Astrocyte of the cerebellum (primary cell): ENCODE measurements at regions not wholly inside any gene's neighbourhood (a gene's known extent, or its start where the extent isn't known, plus 50 kb on each side); places are given as distances from the start of the nearest gene placed in this dataset.

ENCODE experiments used
- DNase-seq: peaks from one replicate; pipeline ENCODE4 v3.0.0-alpha.2; 2011; ENCODE audit warnings: low read depth
- H3K4me3 ChIP-seq: 2 replicates; pipeline ENCODE4 v1.5.1; 2011; ENCODE audit warnings: mild to moderate bottlenecking, low read depth, low read length, moderate library complexity
- in situ Hi-C: cut with HindIII; loops from 2 replicates; pipeline ENCODE4 v1.10.0; 2017; ENCODE audit warnings: low sequenced_read_pairs
- TF ChIP-seq, protein P1 (sequence below): IDR thresholded peaks from 2 replicates; pipeline ENCODE4 v1.5.1; 2012; ENCODE audit warnings: low read length, low read depth, moderate library complexity, mild to moderate bottlenecking; ENCODE audit errors: missing control alignments

DNA sequence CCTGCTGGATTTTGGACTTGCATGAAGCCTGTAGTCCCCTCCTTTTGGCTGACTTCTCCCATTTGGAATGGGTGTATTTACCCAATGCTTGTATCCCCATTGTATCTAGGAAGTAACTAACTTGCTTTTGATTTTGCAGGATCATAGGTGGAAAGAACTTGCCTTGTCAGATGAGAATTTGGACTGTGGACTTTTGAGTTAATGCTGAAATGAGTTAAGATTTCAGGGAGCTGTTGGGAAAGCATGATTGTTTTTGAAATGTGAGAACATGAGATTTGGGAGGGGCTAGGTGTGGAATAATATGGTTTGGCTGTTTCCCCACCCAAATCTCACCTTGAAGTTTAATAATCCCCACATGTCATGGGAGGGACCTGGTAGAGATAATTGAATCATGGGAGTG, 189.6 kb upstream of the CDKN2B start:
- in situ Hi-C loops, result no loop called here
- TF ChIP-seq, protein P1, sequence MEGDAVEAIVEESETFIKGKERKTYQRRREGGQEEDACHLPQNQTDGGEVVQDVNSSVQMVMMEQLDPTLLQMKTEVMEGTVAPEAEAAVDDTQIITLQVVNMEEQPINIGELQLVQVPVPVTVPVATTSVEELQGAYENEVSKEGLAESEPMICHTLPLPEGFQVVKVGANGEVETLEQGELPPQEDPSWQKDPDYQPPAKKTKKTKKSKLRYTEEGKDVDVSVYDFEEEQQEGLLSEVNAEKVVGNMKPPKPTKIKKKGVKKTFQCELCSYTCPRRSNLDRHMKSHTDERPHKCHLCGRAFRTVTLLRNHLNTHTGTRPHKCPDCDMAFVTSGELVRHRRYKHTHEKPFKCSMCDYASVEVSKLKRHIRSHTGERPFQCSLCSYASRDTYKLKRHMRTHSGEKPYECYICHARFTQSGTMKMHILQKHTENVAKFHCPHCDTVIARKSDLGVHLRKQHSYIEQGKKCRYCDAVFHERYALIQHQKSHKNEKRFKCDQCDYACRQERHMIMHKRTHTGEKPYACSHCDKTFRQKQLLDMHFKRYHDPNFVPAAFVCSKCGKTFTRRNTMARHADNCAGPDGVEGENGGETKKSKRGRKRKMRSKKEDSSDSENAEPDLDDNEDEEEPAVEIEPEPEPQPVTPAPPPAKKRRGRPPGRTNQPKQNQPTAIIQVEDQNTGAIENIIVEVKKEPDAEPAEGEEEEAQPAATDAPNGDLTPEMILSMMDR, result no peak
- DNase-seq, result no peak
- no peak overlapping the region for H3K4me3 ChIP-seq

DNA sequence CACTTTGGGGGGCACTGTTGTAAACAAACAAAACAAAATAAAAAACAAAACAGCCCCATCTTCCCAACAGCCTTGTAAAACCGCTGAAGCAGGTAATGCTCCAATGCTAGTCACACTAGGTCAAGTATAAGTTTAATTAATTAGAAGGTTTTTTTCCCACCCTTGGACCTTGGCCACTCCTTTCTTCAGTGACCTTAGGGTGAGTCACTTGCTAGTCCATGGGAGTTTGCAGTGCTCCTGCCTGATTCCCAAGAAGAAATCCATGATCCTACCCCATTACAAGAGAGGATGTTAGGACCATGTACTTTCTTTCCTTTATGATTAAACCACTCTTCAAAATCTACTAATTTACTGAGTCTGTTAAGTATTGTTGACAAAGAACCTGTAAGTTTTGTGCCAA, 192.2 kb upstream of the CDKN2B start:
- DNase-seq, result no peak
- in situ Hi-C loops, result no loop called here
- H3K4me3 ChIP-seq, result no peak overlapping the region
- TF ChIP-seq, protein P1, result no peak

DNA sequence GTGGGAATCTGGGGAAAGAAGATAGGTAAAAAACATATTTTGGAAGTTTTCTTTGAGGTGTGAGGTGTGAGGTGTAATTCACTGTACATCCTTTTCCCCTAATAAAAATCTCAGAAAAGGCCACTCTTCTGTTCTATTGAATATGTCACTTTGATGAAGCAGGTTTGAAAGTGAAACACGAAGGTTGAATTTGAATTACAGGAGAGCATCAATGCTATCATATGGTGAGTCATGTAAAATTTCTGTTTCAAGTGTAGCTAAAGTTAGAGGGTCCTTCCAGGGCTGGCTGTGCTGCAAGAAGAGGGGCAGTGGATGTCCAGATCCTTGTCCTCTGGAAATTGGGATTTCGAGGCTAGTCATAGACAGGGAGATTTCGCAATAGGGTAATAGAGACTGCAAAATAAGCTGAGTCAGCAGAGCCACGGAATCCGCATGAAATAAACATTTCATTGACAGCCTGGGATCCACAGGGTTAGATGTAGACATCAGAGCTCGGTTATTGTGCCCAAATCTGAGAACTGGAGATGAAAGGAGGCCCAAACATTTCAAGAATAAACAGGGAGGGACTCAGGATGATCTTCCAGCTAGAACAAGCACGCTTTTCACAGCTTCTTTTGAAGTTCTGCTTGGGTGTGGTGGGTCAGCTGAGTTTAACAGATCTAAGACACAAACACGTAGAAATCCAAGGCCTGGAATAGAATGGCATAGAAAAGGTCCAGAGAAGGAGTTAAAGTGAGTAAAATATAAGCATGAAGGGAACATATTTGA, 194.4 kb upstream of the CDKN2B start:
- DNase-seq, result no peak
- in situ Hi-C loops, result no loop called here
- TF ChIP-seq, protein P1, result no peak

DNA sequence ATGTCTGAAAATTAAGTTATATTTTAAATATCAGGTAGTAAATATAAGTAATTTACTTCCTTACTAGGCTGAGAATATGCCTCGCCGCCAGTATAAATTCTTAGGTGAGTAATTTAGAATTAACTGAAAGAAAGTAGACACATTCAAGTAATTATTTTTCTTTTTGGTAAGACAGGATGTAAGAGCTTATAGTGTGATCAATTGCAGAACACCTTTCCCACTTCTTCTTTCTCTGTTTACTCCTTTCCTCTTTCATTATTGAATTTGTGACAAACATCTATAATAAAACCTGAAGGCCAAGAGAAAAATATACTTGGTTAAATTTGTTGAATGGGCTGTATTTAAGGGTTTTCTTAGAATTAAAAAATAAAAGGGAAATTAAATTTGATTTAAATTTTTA, 195.1 kb upstream of the CDKN2B start:
- DNase-seq, result no peak
- TF ChIP-seq, protein P1, result no peak
- in situ Hi-C loops, result no loop called here
- H3K4me3 ChIP-seq, result no peak overlapping the region

More for the DNA sequence above, 194.4 kb upstream of the CDKN2B start:
- no peak overlapping the region for H3K4me3 ChIP-seq

DNA sequence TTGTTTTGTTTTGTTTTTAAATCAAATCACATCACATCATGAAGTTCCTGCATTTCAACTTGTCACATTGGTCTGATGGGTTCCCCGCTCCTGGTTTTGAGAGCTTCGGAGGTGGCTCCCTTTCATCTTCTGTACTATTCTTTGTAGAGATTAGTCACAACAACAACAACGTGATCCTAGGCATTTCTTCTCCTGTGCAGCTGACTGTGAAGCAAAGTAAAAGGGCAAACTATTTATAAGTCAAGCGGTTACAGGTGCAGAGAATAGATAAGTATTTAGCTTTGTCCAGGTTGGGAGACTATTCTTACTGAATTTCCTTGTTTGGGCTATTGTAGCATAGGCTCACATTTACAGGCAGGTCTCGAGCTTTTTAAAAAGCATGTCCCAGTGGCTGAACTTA, 197.7 kb upstream of the CDKN2B start:
- DNase-seq, result no peak
- in situ Hi-C loops, result no loop called here
- TF ChIP-seq, protein P1, result no peak
- no peak overlapping the region for H3K4me3 ChIP-seq

DNA sequence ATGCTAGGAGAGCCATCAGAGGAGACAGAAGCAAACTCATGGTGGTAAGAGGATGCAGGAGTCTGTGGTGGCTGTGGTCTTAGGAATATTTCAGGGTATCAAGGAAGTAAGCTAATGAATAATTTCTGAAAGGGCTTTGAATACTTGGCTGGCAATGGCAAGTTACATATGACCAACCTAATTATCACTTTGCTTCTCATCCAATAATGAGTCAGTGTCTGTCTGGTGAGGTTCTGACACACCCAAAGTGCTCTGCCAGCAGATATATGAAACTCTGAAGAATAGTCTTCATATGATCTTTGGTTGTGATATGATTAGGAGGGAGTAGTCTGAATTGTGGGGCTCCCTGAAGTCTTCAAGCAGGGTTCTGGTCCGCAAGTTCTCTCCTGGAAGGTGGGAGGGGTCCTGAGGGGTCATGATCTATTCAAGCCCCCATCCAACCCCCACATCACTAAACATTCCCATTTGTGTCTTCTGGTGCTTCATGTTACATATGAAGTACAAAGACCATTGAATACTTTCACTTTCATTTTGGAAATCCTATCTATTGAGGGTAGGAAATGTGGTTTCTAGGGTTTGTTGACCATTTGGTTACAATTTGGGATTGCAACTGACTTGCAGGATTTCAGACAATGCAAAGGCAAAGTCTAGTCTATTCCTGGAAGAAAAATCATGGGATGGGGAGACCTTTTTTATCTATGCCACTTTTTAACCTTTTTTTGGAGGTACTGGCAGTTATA, 199.9 kb upstream of the CDKN2B start:
- in situ Hi-C loops, result no loop called here
- H3K4me3 ChIP-seq, result no peak overlapping the region
- DNase-seq, result no peak
- TF ChIP-seq, protein P1, result no peak
